Limb (tissue), 2 donors: ENCODE measurements at regions not wholly inside any gene's neighbourhood (a gene's known extent, or its start where the extent isn't known, plus 50 kb on each side); places are given as distances from the start of the nearest gene placed in this dataset.

Experiments
- DNase-seq, 2 donors: peaks; one replicate each; pipeline ENCODE4 v3.0.0-alpha.2; 2016; ENCODE audit errors: extremely low spot score in 2 of 2

DNA sequence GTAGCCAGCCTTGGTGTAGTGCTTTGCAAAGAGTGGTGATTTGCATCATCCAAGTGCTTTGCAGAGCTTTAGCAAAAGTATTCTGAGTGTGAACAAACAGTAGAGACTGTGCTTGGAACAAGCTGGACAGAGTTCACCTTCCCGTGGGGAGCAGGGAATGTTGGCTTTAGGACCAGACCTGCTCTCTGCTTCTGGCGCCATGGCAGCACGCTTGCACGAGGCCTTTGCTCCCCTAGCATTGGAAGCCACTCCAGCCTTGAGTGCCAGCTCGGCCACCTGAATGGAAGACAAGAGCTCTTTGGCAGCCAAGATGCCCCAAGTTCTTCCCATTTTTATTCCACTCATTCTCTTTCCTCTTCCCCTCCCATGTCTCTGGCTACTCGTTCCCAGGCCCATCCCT is 250.8 kb upstream of the OSR1 start:
- no peak for DNase-seq

DNA sequence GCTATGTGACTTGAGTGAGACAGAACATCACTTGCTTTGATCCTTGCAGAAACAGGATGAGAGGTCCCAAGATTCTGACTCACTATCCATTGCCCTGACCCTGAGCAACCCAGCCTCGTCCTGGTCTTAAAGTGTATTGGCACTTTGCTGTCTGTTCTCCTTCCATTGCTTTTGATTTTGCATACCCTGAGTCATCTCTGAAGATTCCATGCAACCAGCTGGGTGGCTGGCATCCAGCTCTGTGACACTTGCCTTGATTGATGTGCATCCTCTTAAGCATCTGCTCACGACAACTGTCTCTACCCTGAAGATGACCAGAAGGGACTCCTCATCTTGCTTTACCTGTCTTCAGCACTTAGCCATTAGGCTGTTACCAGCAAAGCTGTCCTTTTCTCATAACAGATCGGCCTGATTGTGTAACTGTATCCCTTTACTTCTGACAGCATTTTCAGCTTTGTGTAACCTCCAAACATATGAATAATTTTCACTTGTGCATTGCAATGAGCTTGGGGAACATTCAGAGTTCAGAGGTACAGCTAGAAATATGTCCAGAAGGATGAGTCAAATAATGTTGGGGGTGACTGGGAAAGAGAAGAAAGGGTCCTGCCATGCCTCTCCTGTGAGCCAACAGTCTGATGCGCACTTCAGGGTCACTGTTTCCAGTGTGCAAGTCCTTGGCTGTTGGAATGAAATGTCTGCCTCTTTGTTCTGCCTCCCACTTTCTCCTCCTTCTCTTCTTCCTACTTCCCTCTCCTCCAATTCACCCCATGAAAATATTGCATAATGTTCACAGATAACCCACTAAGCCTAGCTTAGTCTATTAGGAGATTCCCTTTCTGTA is 249.7 kb upstream of the OSR1 start:
- no peak for DNase-seq

DNA sequence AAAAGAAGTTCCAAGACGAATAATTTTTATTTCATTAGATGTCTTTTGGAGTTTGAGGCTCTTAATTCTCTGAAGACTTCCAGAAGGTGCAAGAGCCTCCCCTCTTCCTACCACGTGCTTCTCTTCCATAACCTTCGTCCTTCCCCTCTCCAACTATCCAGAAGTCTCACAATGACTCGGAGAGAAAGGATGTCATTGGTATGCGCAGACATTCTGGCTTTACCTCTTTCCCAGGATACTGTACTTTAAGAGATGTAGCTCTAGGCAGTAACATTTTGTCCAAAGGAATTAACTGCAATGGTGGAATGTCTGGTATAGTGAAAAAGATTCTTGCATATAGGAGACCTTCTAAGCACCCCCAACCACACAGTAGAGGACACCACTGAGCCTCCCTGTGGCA is 249.0 kb upstream of the OSR1 start:
- no peak for DNase-seq

DNA sequence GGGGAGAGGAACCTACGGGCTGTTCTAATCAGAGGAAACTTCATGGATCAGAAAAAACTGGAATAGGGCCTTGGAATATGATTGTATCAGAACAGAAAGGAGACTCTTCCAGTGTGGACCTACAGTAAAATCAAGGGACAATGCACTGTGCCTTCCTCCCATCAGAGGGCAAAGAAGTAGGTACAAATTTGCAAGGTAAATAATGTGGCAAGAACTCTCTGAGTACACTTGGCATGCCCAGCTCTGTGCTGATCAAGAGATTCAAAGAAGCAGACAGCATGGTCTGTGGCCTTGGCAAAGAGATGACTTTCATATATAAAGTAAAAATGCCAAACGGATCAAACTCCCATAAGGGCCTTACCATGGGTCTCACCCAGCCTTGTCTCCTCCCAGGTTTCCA is 242.6 kb upstream of the OSR1 start:
- no peak for DNase-seq

DNA sequence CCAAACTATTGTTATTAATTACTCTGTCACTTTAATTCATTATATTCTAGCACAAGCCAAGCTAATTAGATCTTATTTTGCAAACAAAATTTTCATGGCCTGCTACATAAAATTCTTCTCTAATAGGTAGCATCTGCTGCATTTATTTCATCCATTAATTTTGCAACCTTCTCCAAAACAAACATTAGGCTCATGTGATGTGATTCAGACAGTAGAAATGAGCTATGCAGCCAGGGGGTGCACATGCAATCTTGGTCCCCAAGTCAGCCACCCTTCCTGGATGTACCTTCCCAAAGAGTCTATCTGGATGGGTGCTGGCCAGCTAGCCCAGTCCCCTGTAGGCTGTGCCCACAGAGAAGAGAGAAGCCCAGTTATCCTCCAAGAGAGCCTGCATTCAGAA is 242.1 kb upstream of the OSR1 start:
- DNase-seq = no peak

DNA sequence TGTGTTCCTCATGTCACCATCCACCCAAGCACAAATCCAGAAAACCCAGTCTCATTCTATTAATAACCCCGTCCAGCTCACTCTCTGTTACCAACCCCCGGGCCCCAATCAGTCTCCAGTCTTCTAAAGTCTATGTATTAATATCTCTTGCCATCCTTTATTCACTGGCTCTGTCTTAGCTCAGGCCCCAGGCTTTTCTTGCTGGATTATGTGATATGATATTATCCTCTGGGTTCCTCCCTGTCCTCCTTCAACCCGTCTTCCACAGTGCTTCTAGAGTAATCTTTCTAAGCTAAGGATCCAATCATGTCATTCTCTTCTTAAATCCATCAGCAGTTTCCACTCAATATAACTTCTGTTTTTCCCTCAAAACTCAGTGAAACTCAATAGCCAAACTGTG is 240.5 kb upstream of the OSR1 start:
- no peak for DNase-seq

DNA sequence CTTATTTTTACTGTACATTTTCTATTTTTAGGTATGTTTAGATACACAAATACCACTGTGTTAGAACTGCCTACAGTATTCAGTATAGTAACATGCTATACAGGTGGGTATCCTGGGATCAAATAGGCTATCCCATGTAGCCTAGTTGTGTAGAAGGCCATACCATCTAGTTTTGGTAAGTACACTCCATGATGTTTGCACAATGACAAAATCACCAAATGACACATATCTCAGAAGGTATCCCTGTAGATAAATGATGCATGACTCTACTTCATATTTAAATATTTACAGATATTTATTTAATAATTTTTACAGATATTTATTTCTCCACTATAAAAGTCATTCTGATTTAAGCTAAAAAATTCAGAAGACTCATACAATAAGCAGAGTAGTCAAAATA is 233.8 kb upstream of the OSR1 start:
- DNase-seq = no peak

DNA sequence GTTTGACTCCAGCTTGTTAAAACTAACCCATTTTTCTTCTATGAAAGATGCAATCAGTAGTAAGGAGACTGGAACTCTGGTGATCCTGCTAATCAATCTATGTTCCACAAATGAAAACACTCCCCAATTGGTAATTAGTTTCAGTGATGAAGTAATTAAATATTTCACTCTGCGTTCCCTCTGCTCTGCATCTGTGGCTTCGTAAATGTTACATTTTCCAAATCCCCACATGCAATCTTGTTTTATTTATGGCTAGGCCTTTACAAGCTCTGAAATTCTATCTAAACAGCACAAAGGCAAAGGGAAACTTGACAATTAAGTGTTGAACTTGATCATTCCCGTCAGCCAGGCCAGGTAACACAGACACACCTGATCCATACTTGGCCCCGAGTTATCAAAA is 231.4 kb upstream of the OSR1 start:
- no peak for DNase-seq

DNA sequence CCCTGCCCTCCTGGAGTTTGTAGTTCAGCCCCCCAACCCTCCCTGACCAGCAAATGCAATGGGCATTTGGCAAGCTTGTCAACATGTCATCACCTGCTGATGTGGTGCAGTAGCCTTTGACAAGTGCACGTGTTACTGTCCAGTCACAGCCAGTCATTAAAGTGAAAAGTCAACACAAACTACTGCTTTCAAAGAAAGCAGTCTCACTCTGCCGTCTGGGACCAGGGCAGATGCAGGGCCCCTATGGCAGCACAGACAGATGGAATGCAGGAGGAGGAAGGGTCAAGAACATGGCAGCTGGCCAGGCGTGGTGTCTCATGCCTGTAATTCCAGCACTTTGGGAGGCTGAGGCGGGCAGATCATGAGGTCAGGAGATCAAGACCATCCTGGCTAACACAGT is 222.4 kb upstream of the OSR1 start:
- no peak for DNase-seq

DNA sequence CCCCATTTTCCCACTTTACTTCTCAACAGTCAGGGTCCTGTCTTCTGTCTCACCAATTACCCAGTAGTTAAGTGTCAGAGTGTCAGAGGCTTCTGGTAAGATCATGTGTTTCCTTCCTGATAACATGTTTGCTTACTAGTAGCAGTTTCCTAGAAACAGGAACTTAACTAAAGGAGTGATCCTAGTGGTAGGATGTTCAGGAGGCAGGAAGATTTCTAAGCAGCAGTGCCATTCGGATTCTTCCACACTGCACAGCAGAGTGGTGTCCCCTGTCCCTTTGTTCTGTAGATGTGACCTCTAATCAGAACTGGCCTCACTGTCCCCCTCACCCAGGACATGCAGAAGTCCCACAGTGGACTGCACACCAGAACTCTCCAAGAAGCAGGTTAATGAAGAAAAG is 221.8 kb upstream of the OSR1 start:
- DNase-seq = no peak

DNA sequence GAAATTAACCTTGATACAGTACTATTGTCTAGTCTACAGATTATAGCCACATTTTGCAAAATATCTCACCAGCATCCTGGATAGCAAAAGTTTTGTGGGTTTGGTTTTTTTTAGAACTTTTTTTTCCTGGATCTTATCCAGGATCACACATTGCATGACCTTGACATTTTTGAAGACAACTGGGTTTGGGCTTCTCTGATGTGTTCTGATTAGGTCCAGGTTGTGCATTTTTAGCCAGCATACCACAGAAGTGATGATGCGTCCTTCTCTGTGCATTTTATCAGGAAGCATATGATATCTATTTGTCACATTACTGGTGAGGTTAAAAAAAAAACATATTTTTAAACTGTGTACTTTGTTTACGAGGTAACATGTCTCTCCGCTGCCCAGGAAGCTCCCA is 221.0 kb upstream of the OSR1 start:
- no peak for DNase-seq

DNA sequence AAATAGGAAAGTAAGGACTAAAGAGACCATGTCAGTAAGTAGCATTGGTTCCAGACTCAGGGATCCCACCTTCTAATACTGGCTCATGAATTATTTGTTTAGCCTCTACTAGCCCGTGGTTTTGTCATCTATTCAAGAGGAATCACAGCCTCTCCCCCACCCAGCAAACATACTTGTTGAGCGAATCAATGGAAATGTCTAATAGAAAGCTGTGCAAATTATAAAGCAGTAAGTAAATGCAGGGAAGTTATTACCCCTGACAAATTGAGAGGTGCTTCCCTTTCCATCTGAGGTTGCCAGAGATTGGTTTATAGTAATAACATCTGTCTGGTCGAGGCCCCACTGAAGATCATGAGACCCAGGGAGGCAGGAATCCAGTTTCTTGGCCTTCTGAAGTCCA is 219.3 kb upstream of the OSR1 start:
- no peak for DNase-seq

DNA sequence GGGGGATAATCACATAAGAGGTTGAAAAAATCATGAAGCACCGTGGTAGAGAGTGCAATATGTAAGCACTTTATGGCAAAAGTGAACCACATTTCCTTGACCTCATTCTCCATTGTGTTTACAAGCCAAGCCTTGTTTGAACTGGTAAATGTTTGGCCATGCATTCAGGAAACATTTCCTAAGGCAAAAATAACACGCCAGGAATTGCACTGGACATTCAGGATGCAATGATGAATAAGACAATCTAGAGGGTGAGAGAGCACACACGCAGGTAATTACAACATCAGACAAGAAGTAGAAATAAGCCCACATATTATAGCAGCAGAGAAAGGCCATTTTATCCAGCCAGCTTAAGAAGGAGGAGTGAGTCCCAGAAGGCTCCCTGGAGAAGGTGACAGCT is 218.0 kb upstream of the OSR1 start:
- no peak for DNase-seq

DNA sequence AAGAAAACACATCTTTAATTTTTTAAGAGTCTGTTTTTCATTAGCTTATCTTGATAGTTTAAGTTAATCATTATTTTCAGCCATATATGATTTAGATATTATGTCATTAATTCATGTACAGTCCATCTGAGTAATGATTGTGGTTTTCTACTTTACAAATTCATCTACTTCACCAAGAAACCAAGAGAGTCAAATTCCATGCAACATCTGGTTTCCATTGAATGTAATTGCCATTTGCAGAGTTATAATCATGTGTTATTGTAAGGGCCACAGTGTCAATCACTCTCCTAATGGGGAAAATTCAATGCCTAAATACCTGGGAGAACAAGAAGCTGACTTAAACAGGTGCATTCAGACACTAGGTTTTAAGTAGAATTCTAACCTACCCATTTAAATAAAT is 217.2 kb upstream of the OSR1 start:
- DNase-seq = peak in 1 of 2 donors; percentile 34

DNA sequence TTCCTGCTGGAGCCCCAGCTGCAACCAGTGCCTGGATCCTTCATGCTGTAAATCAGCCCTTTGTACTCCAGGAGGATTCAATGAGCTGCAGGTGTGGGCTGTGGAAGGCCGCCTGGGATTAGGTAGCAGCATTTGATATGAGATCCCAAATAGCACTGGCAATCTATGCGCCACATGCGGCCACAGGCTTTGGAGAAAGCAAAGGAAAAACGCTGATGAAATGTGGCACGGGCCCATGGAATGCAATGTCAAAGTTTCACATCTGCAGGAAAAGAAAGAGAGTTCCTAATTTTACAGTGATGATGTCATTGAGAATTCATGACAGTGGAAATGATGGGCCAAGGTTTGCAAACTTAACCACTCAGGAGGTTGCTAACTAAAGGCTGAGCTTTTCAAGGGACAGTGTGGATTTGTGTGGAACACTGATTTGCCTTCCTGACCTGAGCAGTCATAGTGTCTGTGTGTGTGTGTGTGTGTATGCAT is 216.4 kb upstream of the OSR1 start:
- peak; percentile 77 to 80 for DNase-seq

DNA sequence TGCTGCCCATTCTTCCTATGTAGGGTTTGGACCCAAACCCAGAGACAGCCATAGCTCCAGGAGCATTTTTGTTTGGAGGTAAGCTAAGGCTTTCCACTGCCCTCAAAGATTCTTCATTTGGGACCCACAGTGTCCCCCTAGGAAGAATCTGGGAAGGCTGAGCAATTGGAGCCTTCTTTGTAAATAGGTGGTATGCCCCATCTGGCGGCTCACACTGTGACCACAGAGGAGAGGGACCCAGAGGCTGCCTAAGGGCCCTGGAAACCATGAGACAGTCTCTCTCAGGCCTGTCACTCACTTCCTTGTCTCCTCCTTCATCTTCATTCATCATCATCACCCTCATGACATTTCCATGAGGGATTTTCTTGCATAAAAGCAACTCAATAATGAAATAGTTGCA is 215.4 kb upstream of the OSR1 start:
- DNase-seq = no peak

DNA sequence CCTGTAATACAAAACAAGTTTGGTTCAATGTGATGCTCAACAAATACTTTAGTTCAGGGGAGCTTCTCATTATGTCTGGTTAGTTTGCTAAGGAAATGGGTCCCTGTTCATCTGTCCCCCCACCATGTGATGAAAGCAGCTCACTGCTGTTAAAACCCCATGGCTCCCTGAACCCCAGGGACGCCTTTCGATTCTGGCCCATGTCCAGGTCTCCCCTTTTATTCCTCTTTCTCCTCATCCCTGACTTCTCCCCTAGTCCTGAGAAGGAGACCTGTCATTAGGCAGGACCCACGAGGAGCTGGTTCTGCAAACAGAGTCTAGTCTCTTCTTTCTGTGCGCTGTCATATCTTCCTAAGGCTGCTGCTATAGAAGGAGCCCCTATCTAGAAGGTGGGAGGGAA is 213.3 kb upstream of the OSR1 start:
- DNase-seq = no peak

DNA sequence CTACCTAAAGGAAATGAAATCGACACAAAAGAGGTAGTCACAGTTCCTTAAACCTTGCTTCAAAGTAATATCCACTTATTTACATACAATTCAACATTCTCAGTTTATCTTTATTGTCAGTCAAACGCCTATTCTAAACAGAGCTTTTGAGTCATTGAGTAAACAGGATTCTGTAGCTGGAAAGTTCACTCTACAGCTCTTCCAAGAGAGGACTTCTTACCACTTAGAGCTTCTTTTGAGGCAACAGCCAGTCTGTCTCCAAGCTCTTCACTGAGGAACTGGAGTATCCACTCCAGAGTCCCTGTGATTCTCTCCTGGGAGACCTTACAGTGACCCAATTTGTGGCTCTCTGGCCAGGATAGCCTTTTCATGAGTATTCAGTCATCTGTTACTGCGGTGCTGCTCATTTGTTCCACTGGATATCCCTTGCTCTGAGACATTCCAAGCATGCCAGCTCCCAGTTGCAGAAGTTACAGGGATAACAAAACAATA is 210.9 kb upstream of the OSR1 start:
- no peak for DNase-seq

DNA sequence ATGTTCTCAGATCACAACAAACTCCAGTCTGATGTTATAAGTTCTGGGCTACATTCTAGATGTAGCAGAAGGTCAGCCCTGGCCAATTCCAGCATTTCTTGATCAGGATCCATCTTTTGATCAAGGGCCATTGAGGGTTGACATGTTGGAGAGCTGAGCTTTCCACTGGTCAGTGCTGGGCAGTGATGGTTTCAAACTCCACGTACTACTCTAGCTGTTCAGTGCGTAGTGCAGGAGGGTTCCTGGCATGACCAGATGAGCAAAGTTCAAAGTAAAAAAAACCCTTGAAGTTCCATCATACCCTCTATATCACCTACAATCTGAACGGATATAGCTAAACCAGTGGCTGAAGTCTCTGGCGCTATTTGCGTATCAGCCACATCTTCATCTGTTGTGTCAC is 210.4 kb upstream of the OSR1 start:
- DNase-seq = no peak

DNA sequence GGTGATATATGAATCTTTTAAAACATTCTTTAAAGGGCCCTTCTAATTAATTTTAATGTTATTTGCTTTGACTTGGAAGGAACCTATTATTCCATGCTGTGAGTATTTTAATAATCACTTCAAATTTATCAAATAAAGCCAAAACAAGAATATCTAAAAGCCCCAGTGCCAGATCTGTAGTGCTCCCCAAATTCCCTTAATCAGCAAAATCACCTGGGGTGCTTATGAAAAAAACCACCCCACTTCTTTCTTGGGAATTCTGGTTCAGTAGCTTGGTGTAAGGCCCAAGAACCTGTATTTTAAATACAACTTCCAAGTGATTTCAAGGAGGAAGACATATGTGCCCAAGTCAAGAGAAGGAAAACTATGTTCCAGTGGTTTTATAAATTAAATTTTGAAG is 202.4 kb upstream of the OSR1 start:
- DNase-seq = no peak

DNA sequence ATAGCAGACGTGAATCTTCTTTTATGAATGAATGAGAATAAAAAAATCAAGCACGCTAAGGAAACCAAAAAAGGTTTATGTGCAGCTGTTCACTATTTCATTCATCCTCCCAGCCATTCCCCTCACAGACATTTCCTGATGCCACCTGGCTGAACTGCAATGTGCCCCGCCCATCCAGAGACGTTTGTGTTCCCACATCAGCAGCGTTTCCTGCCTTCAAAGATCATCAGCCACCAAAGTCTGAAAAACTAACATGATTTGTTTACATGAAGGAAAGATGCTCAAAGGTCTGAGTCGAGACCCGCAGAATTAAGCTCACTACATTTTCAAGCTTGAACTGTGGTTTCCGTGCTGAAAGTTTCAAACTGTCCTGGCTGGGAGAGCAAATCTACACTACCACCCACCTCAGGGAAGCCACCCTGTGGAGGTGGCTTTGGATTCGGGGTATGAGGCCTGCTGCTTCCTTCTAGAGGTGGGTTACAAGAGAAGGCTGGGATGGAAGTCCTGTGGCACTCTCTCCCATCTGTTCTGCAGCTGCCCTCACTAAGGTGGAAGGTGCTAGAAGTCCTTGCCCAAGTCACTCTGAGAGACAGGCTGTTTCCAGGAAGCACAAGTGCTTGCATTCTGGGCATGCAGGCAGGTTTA is 201.3 kb upstream of the OSR1 start:
- DNase-seq = no peak

DNA sequence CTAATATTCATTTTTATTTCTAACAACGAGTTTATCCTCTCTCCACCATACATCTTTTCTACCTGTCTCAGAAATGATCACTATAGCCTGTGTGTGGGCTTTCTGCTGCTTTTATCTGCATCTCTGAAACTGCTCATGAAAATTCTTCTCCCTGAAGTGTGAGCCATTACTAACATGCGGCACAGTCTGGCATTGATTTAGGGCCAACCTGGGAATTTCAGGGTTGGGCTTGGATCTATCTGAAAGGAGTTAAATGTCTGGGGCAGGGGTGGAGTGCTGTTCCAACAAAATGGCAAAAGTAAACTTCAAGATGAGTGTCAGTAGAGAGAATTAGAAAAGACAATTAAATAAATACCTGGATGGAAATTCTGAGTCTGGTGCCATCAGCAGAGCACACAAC is 198.2 kb upstream of the OSR1 start:
- DNase-seq = no peak

DNA sequence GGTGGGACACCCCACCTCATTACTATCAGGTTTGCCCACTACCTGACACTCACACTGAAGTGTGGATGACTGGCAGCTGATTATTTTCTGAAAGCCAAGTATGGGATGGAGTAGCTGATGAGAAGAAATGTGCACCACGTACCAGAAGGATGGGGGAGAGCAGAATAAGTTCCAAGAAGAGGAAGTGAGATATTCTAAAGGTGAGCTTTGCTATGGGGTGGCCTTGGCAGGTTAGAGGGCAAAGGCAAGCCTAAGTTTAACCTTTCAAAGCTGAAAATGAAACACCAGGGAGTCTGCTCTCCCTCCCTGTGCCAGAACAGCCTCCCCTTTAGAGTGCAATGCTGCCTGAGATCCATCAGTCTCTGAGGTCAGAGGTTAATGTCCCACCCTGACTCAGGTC is 196.1 kb upstream of the OSR1 start:
- DNase-seq = no peak
